WTC11 (cell line): ENCODE measurements at regions not wholly inside any gene's neighbourhood (a gene's known extent, or its start where the extent isn't known, plus 50 kb on each side); places are given as distances from the start of the nearest gene placed in this dataset.

ENCODE experiments used
- CTCF ChIP-seq: fragments of 200-600 bp; IDR thresholded peaks from 2 replicates; pipeline ENCODE4 v1.8.0; 2022; ENCODE audit warnings: antibody characterized with exemption
- FOXK1 ChIP-seq: sonication (generic); formaldehyde crosslinking; IDR thresholded peaks from 2 replicates; pipeline ENCODE4 v1.8.0; 2022; ENCODE audit warnings: mild to moderate bottlenecking, moderate library complexity, missing genetic modification reagents
- MXD4 ChIP-seq: fragments of 250-450 bp; sonication (Bioruptor Pico); IDR thresholded peaks from 2 replicates; pipeline ENCODE4 v1.8.0; 2021; ENCODE audit warnings: mild to moderate bottlenecking, moderate library complexity, borderline replicate concordance
- TP53 ChIP-seq: sonication (generic); formaldehyde crosslinking; IDR thresholded peaks from 2 replicates; pipeline ENCODE4 v1.8.1; 2023; ENCODE audit warnings: mild to moderate bottlenecking, missing genetic modification reagents
- TF ChIP-seq, protein P1 (sequence below): sonication (generic); formaldehyde crosslinking; IDR thresholded peaks from 2 replicates; pipeline ENCODE4 v1.8.1; 2023; ENCODE audit warnings: mild to moderate bottlenecking, missing genetic modification reagents, borderline replicate concordance

GRCh38 chr4:35604724-35605123 is 639.6 kb downstream of the ARAP2 start:
- TF ChIP-seq CTCF (no peak), TP53 (CRISPR knock-in tag) (no peak), MXD4 (CRISPR knock-in tag) (no peak), FOXK1 (CRISPR knock-in tag) (no peak)
- TF ChIP-seq, protein P1, sequence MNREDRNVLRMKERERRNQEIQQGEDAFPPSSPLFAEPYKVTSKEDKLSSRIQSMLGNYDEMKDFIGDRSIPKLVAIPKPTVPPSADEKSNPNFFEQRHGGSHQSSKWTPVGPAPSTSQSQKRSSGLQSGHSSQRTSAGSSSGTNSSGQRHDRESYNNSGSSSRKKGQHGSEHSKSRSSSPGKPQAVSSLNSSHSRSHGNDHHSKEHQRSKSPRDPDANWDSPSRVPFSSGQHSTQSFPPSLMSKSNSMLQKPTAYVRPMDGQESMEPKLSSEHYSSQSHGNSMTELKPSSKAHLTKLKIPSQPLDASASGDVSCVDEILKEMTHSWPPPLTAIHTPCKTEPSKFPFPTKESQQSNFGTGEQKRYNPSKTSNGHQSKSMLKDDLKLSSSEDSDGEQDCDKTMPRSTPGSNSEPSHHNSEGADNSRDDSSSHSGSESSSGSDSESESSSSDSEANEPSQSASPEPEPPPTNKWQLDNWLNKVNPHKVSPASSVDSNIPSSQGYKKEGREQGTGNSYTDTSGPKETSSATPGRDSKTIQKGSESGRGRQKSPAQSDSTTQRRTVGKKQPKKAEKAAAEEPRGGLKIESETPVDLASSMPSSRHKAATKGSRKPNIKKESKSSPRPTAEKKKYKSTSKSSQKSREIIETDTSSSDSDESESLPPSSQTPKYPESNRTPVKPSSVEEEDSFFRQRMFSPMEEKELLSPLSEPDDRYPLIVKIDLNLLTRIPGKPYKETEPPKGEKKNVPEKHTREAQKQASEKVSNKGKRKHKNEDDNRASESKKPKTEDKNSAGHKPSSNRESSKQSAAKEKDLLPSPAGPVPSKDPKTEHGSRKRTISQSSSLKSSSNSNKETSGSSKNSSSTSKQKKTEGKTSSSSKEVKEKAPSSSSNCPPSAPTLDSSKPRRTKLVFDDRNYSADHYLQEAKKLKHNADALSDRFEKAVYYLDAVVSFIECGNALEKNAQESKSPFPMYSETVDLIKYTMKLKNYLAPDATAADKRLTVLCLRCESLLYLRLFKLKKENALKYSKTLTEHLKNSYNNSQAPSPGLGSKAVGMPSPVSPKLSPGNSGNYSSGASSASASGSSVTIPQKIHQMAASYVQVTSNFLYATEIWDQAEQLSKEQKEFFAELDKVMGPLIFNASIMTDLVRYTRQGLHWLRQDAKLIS (CRISPR knock-in tag): no peak
